ENCODE measurements at regions not wholly inside any gene's neighbourhood (a gene's known extent, or its start where the extent isn't known, plus 50 kb on each side); places are given as distances from the start of the nearest gene placed in this dataset.

GRCh38 chr2:13230221-13230620, 513.5 kb downstream of the TRIB2 start:
- TF ChIP-seq, protein P1, sequence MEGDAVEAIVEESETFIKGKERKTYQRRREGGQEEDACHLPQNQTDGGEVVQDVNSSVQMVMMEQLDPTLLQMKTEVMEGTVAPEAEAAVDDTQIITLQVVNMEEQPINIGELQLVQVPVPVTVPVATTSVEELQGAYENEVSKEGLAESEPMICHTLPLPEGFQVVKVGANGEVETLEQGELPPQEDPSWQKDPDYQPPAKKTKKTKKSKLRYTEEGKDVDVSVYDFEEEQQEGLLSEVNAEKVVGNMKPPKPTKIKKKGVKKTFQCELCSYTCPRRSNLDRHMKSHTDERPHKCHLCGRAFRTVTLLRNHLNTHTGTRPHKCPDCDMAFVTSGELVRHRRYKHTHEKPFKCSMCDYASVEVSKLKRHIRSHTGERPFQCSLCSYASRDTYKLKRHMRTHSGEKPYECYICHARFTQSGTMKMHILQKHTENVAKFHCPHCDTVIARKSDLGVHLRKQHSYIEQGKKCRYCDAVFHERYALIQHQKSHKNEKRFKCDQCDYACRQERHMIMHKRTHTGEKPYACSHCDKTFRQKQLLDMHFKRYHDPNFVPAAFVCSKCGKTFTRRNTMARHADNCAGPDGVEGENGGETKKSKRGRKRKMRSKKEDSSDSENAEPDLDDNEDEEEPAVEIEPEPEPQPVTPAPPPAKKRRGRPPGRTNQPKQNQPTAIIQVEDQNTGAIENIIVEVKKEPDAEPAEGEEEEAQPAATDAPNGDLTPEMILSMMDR (IDR thresholded peaks at IDR 0.05), result no peak
- TF ChIP-seq TCF7L2 (IDR thresholded peaks at IDR 0.05; ENCODE audit: low read depth, low read length) (no peak), POLR2AphosphoS5 (IDR thresholded peaks at IDR 0.05; ENCODE audit: low read depth, low read length) (no peak), SIN3A (IDR thresholded peaks at IDR 0.05; ENCODE audit: borderline replicate concordance, insufficient read depth, low read depth, low read length) (no peak)
- TF ChIP-seq, protein P2, sequence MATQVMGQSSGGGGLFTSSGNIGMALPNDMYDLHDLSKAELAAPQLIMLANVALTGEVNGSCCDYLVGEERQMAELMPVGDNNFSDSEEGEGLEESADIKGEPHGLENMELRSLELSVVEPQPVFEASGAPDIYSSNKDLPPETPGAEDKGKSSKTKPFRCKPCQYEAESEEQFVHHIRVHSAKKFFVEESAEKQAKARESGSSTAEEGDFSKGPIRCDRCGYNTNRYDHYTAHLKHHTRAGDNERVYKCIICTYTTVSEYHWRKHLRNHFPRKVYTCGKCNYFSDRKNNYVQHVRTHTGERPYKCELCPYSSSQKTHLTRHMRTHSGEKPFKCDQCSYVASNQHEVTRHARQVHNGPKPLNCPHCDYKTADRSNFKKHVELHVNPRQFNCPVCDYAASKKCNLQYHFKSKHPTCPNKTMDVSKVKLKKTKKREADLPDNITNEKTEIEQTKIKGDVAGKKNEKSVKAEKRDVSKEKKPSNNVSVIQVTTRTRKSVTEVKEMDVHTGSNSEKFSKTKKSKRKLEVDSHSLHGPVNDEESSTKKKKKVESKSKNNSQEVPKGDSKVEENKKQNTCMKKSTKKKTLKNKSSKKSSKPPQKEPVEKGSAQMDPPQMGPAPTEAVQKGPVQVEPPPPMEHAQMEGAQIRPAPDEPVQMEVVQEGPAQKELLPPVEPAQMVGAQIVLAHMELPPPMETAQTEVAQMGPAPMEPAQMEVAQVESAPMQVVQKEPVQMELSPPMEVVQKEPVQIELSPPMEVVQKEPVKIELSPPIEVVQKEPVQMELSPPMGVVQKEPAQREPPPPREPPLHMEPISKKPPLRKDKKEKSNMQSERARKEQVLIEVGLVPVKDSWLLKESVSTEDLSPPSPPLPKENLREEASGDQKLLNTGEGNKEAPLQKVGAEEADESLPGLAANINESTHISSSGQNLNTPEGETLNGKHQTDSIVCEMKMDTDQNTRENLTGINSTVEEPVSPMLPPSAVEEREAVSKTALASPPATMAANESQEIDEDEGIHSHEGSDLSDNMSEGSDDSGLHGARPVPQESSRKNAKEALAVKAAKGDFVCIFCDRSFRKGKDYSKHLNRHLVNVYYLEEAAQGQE (IDR thresholded peaks at IDR 0.05; ENCODE audit: insufficient read depth in 1 of 2, low read depth in 2 of 2, low read length in 1 of 2), result no peak

All from Panc1 (cell line).